ENCODE measurements at regions not wholly inside any gene's neighbourhood (a gene's known extent, or its start where the extent isn't known, plus 50 kb on each side); places are given as distances from the start of the nearest gene placed in this dataset.
"Not testable (repeated sequence)": the region's sequence is repeated elsewhere in the genome, so short reads cannot be mapped to it uniquely, and the experiment has no call there.

GRCh38 chr5:101045689-101046088, 142.6 kb upstream of the ST8SIA4 start:
- no peaks in the 10 kb centered on the region for H3K27me3 ChIP-seq (ENCODE audit: insufficient read depth, insufficient read length)
- H3K9me3 ChIP-seq (ENCODE audit: insufficient read depth, low read length) = no peaks in the 10 kb centered on the region
- no peaks in the 10 kb centered on the region for H3K36me3 ChIP-seq (ENCODE audit: insufficient read depth, insufficient read length, low read length)
- H3K4me1 ChIP-seq (ENCODE audit: insufficient read depth, insufficient read length) = no peaks in the 10 kb centered on the region
- no peak overlapping the region for H3K9ac ChIP-seq (ENCODE audit: insufficient read length, low read depth)
- DNase-seq (ENCODE audit: low read depth, low spot score) = no peak
- TF ChIP-seq YY1 (IDR thresholded peaks at IDR 0.05; ENCODE audit: insufficient read depth, insufficient read length) (no peak), ZNF274 (IDR thresholded peaks at IDR 0.05; ENCODE audit: low read depth, low read length) (no peak), SUZ12 (IDR thresholded peaks at IDR 0.05; ENCODE audit: extremely low read depth, insufficient read depth, insufficient read length) (no peak)
- no peak overlapping the region for H3K4me3 ChIP-seq (ENCODE audit: insufficient read length, low read depth)

GRCh38 chr5:101040002-101040401, 136.9 kb upstream of the ST8SIA4 start:
- not testable (repeated sequence) for H3K4me1 ChIP-seq (ENCODE audit: insufficient read depth, insufficient read length); H3K9ac ChIP-seq (ENCODE audit: insufficient read length, low read depth); H3K27me3 ChIP-seq (ENCODE audit: insufficient read depth, insufficient read length); H3K36me3 ChIP-seq (ENCODE audit: insufficient read depth, insufficient read length, low read length); DNase-seq (ENCODE audit: low read depth, low spot score); H3K4me3 ChIP-seq (ENCODE audit: insufficient read length, low read depth); H3K9me3 ChIP-seq (ENCODE audit: insufficient read depth, low read length)

- H3K4me3 ChIP-seq (ENCODE audit: insufficient read length, low read depth) = no peak overlapping the region
- no peaks in the 10 kb centered on the region for H3K27me3 ChIP-seq (ENCODE audit: insufficient read depth, insufficient read length)
- no peaks in the 10 kb centered on the region for H3K36me3 ChIP-seq (ENCODE audit: insufficient read depth, insufficient read length, low read length)
- DNase-seq (ENCODE audit: low read depth, low spot score) = no peak
- TF ChIP-seq YY1 (IDR thresholded peaks at IDR 0.05; ENCODE audit: insufficient read depth, insufficient read length) (no peak), SUZ12 (IDR thresholded peaks at IDR 0.05; ENCODE audit: extremely low read depth, insufficient read depth, insufficient read length) (no peak), ZNF274 (IDR thresholded peaks at IDR 0.05; ENCODE audit: low read depth, low read length) (no peak)
- no peak overlapping the region for H3K9ac ChIP-seq (ENCODE audit: insufficient read length, low read depth)
- H3K9me3 ChIP-seq (ENCODE audit: insufficient read depth, low read length) = 0 out of 2 replicates have a peak, but pooled peaks cover 9% of the 10 kb centered on the region
- no peaks in the 10 kb centered on the region for H3K4me1 ChIP-seq (ENCODE audit: insufficient read depth, insufficient read length)
Measured at GRCh38 chr5:101036778-101037177, 133.7 kb upstream of the ST8SIA4 start.

- no peak overlapping the region for H3K4me3 ChIP-seq (ENCODE audit: insufficient read length, low read depth)
- no peak for TF ChIP-seq ZNF274 (IDR thresholded peaks at IDR 0.05; ENCODE audit: low read depth, low read length)
- TF ChIP-seq SUZ12 (IDR thresholded peaks at IDR 0.05; ENCODE audit: extremely low read depth, insufficient read depth, insufficient read length) = no peak
- no peak for TF ChIP-seq YY1 (IDR thresholded peaks at IDR 0.05; ENCODE audit: insufficient read depth, insufficient read length)
- H3K9me3 ChIP-seq (ENCODE audit: insufficient read depth, low read length) = 0 out of 2 replicates have a peak, but pooled peaks cover 9% of the 10 kb centered on the region
- no peak for DNase-seq (ENCODE audit: low read depth, low spot score)
- H3K9ac ChIP-seq (ENCODE audit: insufficient read length, low read depth) = no peak overlapping the region
- no peaks in the 10 kb centered on the region for H3K27me3 ChIP-seq (ENCODE audit: insufficient read depth, insufficient read length)
- no peaks in the 10 kb centered on the region for H3K36me3 ChIP-seq (ENCODE audit: insufficient read depth, insufficient read length, low read length)
- no peaks in the 10 kb centered on the region for H3K4me1 ChIP-seq (ENCODE audit: insufficient read depth, insufficient read length)
Measured at GRCh38 chr5:101035425-101035824, 132.3 kb upstream of the ST8SIA4 start.

DNA sequence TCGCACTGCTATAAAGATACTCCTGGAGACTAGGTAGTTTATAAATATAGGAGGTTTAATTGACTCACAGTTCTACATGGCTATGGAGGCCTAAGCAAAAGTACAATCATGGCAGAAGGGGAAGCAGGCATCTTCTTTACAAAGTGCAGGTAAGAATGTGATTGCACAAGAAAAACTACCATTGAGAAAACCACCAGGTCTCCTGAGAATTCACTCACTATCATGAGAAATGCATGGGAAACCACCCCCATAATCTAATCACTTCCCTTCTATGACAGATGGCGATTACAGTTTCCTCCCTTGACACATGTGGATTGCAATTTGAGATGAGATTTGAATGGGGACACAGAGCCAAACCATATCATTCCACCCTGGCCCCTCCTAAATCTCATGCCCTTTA, 121.2 kb upstream of the ST8SIA4 start:
- Histone ChIP-seq H3K9me3 (ENCODE audit: insufficient read depth, low read length) (peaks cover 11% of the 10 kb centered on the region; the same call in 1 of the 2 replicates), H3K4me1 (ENCODE audit: insufficient read depth, insufficient read length) (no peaks in the 10 kb centered on the region), H3K27me3 (ENCODE audit: insufficient read depth, insufficient read length) (no peaks in the 10 kb centered on the region), H3K9ac (ENCODE audit: insufficient read length, low read depth) (no peak overlapping the region), H3K4me3 (ENCODE audit: insufficient read length, low read depth) (no peak overlapping the region), H3K36me3 (ENCODE audit: insufficient read depth, insufficient read length, low read length) (no peaks in the 10 kb centered on the region)
- TF ChIP-seq ZNF274 (IDR thresholded peaks at IDR 0.05; ENCODE audit: low read depth, low read length) (no peak), YY1 (IDR thresholded peaks at IDR 0.05; ENCODE audit: insufficient read depth, insufficient read length) (no peak), SUZ12 (IDR thresholded peaks at IDR 0.05; ENCODE audit: extremely low read depth, insufficient read depth, insufficient read length) (no peak)
- DNase-seq (ENCODE audit: low read depth, low spot score) = no peak

GRCh38 chr5:101018299-101018698, 115.2 kb upstream of the ST8SIA4 start:
- no peak overlapping the region for H3K9ac ChIP-seq (ENCODE audit: insufficient read length, low read depth)
- no peak overlapping the region for H3K4me3 ChIP-seq (ENCODE audit: insufficient read length, low read depth)
- H3K36me3 ChIP-seq (ENCODE audit: insufficient read depth, insufficient read length, low read length) = no peaks in the 10 kb centered on the region
- no peaks in the 10 kb centered on the region for H3K9me3 ChIP-seq (ENCODE audit: insufficient read depth, low read length)
- no peaks in the 10 kb centered on the region for H3K4me1 ChIP-seq (ENCODE audit: insufficient read depth, insufficient read length)
- no peaks in the 10 kb centered on the region for H3K27me3 ChIP-seq (ENCODE audit: insufficient read depth, insufficient read length)
- no peak for DNase-seq (ENCODE audit: low read depth, low spot score)
- TF ChIP-seq ZNF274 (IDR thresholded peaks at IDR 0.05; ENCODE audit: low read depth, low read length) (no peak), SUZ12 (IDR thresholded peaks at IDR 0.05; ENCODE audit: extremely low read depth, insufficient read depth, insufficient read length) (no peak), YY1 (IDR thresholded peaks at IDR 0.05; ENCODE audit: insufficient read depth, insufficient read length) (no peak)

DNA sequence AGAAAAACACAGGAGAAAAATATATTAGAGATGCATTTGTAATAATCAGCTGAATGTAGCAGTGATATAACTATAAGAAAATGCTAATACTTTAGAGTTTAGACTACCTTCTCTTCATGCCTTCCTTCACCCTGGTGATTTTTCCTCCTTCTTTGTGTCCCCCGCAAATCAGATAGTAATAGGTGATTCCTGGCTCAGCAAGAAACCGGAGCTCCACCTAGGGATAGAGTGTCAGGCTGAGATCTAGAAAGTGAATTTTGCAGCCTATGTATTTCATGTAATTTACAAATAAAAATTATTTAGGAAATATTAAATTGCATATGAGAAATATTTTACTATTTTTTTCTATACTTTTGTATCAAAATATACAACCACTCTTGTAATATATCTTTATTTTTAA, 109.8 kb upstream of the ST8SIA4 start:
- TF ChIP-seq ZNF274 (IDR thresholded peaks at IDR 0.05; ENCODE audit: low read depth, low read length) (no peak), YY1 (IDR thresholded peaks at IDR 0.05; ENCODE audit: insufficient read depth, insufficient read length) (no peak), SUZ12 (IDR thresholded peaks at IDR 0.05; ENCODE audit: extremely low read depth, insufficient read depth, insufficient read length) (no peak)
- Histone ChIP-seq H3K36me3 (ENCODE audit: insufficient read depth, insufficient read length, low read length) (no peaks in the 10 kb centered on the region), H3K4me3 (ENCODE audit: insufficient read length, low read depth) (no peak overlapping the region), H3K9ac (ENCODE audit: insufficient read length, low read depth) (no peak overlapping the region), H3K9me3 (ENCODE audit: insufficient read depth, low read length) (no peaks in the 10 kb centered on the region), H3K27me3 (ENCODE audit: insufficient read depth, insufficient read length) (no peaks in the 10 kb centered on the region), H3K4me1 (ENCODE audit: insufficient read depth, insufficient read length) (no peaks in the 10 kb centered on the region)
- no peak for DNase-seq (ENCODE audit: low read depth, low spot score)
